ENCODE measurements at regions not wholly inside any gene's neighbourhood (a gene's known extent, or its start where the extent isn't known, plus 50 kb on each side); places are given as distances from the start of the nearest gene placed in this dataset.

DNA sequence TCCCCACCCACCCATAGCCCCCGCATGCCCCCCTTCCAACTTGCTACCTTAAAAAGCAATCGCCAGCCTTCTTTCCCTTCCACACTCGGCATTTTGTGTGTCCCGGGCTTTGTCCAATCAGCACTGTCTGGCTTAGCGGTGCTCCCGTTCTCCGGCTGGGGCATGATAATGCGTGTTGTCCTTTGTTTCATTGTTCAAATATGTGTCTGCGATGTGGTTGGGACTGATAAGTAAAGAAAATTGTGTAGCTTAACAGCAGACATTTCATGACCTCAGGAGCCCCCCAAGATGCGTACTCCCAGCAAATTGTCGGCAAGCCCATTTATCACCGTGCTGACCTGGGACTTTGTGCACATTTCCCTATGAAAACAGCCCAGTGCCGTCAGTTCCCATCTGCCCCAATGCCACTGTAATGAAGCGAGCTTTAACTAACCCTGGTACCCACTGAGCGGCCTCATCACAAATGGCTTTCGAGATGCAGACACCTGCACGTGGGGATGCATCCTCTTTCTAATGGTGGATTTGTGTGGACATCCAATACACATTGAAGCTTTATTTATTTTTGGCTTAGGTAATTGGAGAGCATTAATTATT, 167.0 kb upstream of the E2F8 start:
- no peak for DNase-seq

DNA sequence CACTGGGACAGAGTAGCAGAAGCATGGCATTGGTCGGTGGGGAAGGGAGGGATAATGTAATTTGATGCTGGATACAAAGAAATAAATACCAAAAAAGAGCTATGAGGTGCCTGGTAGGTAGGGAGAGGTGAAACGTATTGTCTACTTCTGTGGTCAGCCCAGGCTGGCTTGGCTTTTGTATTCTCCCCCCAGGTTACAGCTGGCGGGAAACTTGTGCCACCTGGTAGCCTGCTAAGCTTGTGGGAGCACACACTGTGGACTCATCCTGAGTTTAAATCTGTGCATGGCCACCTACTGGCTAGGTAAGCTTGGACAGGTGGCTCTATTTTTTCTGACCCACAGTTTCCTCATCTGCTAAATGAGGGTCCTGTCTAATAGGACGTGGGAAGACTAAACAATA, 165.2 kb upstream of the E2F8 start:
- no peak for DNase-seq

DNA sequence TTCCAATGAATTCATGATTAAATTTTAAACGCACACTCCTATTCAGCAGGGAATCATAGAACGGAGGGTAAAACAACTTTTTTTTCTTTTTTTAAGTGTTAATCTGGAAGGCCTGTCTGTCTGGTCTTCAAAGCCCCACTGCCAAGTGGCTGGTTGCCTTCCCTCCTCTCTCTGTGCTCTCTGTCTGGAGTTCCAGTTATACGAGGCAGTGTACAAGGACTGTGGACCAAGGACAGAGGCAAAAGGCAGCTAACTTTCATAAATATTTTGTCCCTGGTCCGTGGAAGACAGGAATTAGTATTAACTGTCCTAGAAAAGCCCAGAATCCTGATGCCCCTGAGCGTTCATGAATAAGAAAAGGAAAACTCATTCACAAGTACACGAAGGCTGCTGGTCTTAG, 164.0 kb upstream of the E2F8 start:
- DNase-seq, result no peak

DNA sequence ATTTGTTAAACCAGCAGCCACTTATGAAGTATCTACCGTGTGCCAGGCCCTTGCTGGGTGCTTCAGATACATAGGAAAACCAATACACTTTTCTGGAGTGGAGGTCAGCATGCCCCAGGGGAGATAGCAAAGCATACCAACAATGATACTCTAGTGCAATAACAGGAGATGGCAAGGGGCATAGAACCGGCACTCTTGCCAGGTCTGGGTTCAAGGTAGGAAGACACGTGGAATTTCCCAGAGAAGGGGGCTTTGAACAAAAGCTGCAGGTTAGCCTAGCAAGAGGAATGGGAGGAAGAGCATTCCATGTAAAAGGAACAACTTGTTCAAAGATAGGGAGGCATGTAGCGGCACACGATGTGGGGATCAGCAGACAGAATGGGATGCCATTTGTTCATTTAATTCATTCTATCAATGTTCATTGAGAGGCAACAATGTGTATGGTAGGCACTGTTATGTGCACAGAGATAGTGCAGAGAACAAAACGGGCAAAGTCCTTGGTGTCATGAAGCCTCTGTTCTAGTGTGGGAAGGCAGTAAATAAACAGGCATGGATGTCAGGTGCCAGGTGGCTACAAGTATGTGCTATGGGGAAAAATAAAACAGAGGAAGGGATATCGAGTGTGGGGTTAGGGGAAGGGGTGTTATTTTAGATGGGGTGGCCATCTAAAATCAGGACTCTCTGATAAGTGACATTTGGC, 162.6 kb upstream of the E2F8 start:
- DNase-seq, result no peak

DNA sequence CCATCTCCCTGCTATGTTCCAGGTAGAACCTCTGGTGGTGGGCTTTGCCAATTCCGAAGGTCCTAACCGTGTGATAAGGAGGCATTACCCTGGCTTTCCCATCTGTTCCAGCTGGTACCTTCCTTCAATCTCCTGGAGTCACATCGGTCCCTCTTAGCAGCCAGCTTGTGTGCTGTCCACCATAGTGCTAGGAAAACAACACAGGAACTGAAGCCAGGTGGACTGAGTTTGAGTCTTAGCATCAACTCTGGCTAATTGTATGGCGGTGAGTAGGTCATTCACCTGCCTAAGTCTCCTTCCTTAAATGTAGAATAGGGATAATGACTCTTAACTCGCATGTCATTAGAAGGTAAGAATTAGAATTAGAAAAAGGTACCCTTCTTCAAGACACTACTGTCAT, 159.6 kb upstream of the E2F8 start:
- no peak for DNase-seq

DNA sequence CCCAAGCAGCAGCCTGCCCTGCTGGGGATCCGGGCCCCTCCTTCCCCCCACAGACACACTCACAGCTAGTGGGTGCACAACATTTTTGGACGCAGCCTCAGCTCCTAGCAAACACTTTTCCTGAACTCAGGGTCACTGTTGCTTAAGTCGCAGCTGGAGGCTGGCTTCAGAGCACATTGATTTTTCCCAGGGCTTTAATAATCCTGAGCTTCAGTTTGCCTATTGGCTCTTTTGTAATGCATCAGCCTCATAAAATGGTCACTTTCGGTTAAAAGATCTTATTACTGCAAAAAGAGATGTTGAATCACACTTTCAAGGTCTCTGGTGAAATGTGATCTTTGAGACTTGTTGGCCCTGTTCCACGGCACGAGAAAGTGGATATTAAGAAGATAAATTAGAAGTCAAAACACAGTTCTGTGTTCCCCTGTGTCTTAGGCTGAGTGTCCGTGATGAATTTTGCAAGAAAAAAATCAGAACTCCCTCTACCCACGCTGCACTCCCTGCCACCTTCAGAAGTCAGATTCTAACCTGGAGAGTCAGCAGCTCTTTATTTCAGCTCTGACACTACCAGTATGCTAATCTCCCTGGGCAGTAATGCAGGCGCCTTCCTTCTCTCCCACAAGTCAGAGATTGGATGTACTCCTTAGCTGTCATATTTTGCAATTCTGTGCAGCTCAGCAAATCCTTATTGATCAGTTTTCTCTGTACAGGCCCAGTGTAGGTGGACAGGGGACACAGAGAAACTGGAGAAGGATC, 158.2 kb upstream of the E2F8 start:
- DNase-seq, result no peak

DNA sequence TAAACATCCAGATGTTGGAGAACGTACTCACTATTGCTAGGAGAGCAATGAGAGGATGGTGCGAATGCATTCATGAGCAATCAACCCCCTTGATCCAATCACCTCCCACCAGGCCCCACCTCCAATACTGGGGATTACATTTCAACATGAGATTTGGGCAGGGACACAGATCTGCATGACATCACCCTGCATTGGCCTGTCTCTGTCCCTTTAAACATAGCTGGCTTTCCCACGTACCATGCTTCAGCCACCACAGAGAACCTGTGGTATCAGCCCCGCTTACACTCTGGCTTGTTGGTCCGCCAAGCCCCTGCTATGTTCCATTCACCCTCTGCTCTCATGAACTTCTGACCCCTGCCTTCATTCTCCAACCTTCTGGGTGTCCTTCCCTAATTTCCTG, 157.5 kb upstream of the E2F8 start:
- no peak for DNase-seq

DNA sequence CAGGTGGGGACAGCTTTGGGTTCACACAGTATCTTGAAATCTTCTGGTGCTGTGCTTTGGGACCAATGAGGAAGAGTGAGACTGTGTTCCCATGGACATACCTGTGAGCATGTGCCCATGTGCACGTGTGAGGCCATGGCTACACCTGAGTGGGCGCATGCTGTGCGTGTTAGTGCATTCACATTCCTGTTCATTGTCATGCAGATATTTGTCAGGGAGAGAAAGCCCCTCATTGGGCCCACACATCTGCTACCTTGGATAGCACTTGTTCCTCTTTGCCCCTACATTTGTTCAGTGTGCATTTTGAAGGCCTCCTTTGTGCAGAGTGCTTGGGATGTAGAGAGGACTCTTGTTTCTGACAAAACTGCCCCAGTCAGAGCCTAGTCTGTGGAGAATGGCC, 154.3 kb upstream of the E2F8 start:
- DNase-seq, result no peak

DNA sequence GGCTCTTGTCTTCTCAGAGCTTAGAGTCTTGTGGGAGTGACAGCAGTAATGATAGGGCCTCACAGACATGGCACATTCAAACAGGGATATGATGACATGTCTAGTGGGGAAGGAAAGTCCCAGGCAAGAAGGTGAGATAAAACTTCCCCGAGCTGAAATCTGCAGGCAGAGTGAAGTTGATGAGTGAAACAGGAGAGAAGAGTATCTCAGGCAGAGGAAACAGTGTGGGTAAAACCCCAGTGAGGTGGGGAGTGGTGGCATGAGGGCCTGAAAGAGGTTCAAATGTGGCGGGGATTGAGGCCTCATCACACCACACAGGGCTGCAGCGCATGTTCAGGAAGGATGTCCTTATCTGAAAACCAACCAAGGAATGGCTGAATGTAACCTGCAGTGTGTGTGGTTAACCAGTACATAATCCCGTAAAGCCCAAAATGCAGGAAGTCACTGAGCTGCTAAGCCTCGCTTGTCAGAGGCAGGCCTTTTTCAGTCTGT, 153.8 kb upstream of the E2F8 start:
- DNase-seq, result no peak

DNA sequence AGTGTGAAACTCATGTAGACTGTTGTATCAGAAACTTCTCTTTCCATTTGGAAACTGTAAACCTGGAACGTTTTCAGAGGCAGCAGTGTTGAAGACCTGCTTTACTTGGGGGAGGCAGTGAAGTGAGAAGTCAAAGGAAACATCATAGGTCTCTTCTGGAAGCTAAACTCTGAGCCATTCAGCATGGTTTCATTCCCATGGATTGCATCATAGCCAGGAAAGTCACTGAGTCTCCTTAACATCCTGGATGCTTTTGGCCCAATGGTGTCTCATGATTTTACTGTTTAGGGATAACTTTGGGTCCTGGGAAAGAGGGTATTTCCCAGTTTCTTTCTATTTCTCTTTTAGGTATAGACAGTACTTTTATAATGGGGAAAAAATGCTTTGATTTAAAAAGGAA, 153.2 kb upstream of the E2F8 start:
- DNase-seq, result no peak

DNA sequence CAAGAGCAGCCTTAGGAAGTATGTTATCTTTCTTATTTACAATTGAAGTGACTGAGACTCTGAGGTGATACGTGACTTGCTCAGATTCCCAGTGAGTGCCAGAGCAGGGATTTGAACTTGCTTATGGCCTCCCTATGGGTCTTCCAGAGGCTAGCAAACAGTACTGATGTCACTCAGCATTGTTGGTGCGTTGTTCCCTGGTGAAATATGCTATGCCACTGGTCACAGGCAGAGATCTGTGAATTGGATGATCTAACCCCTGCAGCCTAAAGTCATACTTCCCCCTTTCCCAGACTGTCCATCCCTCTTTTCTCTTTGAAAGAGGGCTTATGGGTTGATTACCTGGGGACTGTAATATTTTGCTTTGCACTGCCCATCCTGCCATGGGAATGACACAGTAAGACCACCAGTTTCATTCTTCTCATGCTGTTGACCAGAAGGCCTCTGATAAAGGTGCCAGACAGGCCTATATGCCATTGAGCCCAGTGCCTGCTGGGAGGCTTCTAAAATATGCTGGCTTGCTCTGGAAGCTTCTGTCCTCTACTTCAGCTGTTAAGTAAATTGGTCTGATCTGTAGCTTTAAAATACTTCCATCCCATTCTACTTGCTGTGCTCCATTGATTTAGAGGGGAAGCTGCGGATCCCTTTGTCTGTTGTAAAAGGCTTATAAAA, 152.2 kb upstream of the E2F8 start:
- DNase-seq, result no peak

DNA sequence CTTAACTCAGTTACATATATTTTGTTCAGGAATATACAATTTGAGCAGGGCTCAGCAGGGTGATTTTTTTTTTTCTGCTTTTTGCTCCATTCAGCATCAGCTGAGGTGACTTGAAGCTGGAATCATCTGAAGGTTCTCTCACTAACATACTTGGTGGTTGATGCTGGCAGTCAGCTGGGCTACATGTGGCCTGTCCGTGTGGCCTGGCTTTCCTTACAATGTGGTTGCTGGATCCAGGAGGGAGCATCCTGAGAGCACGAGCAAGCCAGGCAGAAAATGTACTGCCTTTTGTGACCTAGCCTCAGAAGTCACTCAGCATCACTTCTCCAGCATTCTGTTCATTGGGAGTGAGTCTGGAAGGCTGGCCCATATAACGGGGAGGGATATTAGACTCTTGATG, 151.6 kb upstream of the E2F8 start:
- no peak for DNase-seq

DNA sequence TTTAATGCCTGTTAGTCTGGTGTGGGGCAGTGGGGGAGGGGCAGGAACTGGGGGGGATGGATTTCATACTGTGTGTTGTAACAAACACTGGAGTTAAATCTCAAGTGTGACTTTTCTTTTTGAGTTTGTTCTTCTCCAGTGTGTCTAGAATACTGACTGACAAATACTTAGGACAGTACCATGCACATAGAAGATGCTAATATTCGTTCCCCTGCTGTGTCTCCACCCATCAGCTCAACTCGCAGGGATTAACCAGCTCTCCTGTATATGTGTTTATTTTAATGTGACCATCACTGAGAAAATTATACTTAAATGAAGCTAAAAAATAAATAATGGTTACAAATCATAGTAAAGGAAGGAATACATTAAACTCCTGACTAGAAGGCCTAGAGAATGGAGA, 150.9 kb upstream of the E2F8 start:
- no peak for DNase-seq

DNA sequence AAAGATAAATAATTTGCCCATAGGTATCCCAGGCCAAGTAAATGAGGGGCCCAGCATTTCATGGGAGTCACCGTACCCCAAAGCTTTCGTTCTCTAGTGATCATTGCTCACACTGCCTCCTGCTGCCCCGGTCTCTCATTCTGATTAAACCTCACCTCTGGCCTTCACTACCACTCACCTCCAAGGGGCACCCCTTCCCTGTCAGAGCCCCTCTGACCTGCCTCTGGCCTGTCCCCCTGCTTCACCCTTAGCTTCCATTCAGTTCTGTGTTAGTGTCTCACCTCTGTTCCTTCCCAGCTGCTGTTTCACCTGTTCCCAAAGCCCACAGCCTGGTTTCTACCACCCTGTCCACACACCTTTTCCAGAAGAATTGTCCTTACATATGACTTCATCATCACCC, 150.3 kb upstream of the E2F8 start:
- no peak for DNase-seq

DNA sequence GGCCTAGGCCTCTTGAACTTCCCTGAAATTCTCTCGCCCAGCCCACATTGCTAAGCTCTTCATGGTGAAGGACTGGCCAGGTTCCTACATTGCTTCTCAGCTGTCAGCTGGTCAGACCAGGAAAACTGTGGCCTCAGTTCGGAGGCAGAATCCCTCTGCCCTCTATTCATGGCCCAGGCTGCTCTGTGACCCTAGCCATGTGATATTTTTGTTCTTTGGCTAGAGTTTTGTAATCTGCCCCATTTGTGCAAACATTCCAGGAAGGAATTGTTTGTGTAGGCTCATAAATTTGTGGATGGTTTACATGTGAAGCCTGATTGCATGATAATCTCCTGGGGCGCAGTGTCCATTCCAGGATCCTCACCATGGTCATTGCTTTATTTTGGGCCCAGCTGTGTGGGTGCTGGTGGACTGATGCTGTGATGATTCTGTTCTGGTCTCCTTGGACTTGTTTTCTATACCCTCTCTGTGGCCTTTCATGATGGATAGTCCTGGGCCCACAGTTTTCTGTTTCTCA, 149.1 kb upstream of the E2F8 start:
- DNase-seq, result no peak

DNA sequence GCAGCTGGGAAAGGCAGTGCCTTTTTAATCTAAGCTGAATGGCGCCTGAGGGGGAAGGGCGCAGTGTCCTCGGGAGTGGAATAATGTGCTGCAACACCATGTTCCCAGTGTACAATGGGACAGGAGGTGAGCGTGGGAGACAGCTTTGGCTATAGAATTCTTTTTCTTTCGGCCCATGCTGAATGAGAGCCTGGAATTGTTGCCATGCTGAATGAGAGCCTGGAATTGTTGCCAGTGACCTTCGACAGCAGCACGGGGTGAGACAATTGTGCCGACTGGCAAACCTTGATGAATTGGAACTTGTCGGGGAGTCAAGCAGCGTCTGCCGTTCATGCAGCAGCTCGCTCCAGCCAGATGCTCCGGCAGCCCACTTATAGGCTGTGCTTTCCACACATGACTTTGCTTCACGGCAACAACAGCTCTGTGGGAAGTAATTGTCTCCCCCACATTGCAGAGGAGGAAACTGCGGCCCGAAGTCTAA, 141.4 kb upstream of the E2F8 start:
- peak in 37 of 56 donors; percentile 8 to 74 (median 43) for DNase-seq

DNA sequence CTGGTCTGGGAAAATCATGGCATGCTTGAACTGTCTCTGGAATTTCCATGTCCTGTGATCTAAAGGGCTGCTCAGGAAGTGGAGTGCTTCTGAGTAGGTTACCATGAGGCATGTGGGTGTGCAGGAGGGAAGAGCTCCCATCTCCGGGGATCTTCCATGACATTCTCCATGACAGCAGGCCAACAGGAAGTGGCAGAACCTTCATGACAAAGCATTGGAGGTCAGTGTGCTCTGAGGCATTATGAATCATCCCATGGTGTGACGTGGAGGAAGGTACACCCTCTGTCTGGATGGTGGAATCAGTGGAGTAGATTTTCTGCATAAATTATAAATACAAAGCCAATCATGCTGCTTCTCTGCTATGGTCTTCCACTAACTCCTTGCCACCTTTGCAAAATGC, 139.6 kb upstream of the E2F8 start:
- DNase-seq, result no peak

DNA sequence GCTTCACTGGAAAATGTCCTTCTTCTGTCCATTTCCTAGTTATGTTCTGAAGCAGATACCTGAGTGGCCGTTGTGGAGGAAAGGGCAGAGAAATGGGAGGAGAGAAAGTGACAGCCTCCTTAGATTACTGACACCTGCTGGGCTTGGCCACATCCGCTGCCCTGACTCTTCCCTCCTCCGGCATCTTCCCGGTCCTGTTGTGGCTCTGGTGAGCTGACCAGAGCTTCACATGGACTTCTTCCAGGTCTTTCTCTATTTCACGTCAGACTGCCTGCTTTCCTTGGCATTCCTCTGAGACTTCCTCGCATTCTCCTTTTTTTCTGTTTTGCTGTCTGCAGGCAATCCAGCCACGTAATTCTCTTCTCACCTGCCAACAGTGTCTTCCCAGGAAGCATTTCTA, 138.7 kb upstream of the E2F8 start:
- no peak for DNase-seq

DNA sequence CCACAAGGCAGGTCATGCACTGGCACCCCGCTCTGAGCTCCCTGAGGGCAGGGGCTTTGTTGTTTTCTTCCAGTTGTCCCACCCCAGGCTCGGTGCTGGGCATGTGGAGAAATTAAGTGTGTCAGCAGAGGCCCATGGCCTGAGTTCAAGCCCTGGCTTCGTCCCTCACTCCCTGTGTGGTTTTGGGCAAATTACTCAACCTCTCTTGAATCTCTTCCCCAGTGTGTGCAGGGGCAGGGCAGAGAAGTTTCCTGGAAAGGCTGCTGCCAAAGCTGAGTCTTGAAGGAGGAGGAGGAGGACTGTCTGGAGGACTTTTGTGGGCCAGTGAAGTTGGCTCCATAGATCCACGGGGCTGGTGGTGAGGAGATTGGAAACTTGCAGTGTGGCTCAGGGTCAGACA, 138.1 kb upstream of the E2F8 start:
- no peak for DNase-seq

DNA sequence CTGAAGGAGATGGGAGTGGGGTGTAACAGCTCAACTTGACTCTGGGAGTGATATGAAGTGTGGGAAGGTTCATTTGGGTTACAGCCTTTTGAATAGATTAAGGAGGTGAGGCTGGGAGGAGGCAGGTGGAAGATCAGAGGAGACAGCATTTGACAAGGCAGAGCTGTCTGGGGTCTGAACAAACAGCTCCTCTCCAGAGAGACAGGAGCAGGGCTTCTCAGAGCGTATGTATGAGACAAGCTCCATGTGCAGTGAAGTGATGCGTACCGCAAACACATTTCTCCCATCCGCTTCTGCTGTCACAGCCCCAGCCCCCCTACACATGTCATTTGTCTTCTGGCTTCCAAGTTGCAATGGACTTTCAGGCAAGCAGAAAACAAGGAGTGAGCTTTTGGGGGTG, 137.1 kb upstream of the E2F8 start:
- no peak for DNase-seq

DNA sequence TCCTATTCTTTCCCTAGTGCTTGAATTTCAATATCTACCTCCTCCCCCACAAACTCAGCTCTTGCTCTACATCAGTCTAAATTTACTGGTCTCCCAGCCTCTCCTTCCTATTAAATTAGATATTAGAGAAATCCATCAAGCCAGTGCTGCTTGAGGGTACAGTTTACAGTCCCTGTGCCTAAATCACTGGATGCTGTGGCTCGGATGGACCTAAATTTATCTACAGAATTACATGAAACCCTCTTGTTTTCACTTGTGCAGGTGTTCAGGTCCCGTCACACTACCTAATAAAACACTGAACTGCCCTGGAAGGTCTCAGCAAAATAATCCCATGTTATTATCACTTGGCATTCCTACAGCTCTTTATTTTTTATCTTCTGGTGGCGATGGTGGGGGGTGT, 134.7 kb upstream of the E2F8 start:
- DNase-seq, result no peak

DNA sequence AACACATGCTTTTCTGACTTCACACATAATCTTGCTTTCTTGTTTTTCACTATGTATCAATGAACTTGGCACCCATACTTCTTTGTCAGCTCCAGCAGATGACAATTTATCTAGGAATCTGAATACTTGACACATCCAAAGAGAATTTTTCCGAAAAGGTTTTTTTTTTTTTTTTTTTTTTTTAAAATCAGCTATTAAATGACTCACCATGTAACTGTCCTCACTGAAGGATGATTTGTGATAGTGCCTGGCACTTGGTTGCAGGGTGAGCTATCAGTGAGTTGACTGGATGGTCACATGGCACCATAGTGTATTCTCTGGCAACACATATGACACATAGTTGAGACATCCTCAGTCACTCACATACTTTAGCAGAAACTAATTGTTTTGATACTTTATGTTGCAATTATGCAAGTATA, 133.4 kb upstream of the E2F8 start:
- DNase-seq, result no peak
